ENCODE measurements at regions not wholly inside any gene's neighbourhood (a gene's known extent, or its start where the extent isn't known, plus 50 kb on each side); places are given as distances from the start of the nearest gene placed in this dataset.

DNA sequence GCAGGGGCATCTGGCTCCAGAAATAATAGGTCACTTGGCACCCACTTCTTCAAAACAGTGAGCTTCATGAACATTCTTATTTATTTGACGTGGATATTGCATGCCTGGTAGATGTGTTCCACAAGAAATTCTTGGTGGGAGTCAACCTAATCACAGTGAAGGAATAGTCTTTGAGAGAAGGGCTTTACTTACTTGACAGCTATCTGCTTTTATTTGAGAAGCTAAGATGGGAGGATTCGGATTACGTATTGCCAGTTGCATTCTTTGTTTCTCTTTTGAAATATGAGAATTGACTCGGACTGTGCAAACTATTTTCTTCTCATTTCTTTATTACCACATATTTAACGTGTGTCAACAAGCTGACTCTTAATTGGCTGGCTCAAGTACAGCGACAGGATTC, 117.2 kb downstream of the FASLG start:
- H3K9me3 ChIP-seq (ENCODE audit: low read depth, low read length) = no peaks in the 10 kb centered on the region
- TF ChIP-seq FOXP2 (optimal IDR thresholded peaks at IDR 0.05; ENCODE audit: control extremely low read depth, extremely low read length, insufficient read depth) (no peak), POLR2AphosphoS5 (IDR thresholded peaks at IDR 0.05; ENCODE audit: borderline replicate concordance, low read depth, low read length) (no peak), EZH2 (IDR thresholded peaks at IDR 0.05) (no peak)
- no peak overlapping the region for H3K27ac ChIP-seq
- DNase-seq (ENCODE audit: low read depth, low spot score) = no peak
- no peak overlapping the region for H3K9ac ChIP-seq (ENCODE audit: insufficient read length)
- H3K36me3 ChIP-seq (ENCODE audit: insufficient read depth, low read length) = no peaks in the 10 kb centered on the region
- H3K4me3 ChIP-seq = no peak overlapping the region

DNA sequence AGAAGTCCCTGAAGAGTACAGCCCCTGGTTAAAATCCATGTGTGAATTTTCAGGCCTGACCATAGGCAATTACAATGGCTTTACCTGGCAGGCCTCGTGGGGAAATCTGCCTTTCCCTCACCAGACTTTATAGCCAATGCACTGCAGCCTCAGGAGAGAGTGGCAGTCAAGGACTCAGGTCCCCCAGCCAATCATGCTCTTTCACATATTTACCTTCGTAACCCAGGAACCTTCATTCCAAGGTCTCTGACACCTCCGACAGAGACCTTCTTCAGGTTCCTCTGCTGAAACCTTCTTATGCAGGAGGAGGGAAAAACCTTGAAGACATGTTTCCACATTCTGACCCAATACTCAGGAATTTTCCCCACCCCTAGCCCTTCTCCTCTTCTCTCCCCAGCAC, 118.9 kb downstream of the FASLG start:
- Histone ChIP-seq H3K9ac (ENCODE audit: insufficient read length) (no peak overlapping the region), H3K27ac (no peak overlapping the region), H3K36me3 (ENCODE audit: insufficient read depth, low read length) (no peaks in the 10 kb centered on the region), H3K4me3 (no peak overlapping the region), H3K9me3 (ENCODE audit: low read depth, low read length) (no peaks in the 10 kb centered on the region)
- DNase-seq (ENCODE audit: low read depth, low spot score) = no peak
- TF ChIP-seq POLR2AphosphoS5 (IDR thresholded peaks at IDR 0.05; ENCODE audit: borderline replicate concordance, low read depth, low read length) = no peak
- TF ChIP-seq FOXP2 (optimal IDR thresholded peaks at IDR 0.05; ENCODE audit: control extremely low read depth, extremely low read length, insufficient read depth) = no peak
- no peak for TF ChIP-seq EZH2 (IDR thresholded peaks at IDR 0.05)

DNA sequence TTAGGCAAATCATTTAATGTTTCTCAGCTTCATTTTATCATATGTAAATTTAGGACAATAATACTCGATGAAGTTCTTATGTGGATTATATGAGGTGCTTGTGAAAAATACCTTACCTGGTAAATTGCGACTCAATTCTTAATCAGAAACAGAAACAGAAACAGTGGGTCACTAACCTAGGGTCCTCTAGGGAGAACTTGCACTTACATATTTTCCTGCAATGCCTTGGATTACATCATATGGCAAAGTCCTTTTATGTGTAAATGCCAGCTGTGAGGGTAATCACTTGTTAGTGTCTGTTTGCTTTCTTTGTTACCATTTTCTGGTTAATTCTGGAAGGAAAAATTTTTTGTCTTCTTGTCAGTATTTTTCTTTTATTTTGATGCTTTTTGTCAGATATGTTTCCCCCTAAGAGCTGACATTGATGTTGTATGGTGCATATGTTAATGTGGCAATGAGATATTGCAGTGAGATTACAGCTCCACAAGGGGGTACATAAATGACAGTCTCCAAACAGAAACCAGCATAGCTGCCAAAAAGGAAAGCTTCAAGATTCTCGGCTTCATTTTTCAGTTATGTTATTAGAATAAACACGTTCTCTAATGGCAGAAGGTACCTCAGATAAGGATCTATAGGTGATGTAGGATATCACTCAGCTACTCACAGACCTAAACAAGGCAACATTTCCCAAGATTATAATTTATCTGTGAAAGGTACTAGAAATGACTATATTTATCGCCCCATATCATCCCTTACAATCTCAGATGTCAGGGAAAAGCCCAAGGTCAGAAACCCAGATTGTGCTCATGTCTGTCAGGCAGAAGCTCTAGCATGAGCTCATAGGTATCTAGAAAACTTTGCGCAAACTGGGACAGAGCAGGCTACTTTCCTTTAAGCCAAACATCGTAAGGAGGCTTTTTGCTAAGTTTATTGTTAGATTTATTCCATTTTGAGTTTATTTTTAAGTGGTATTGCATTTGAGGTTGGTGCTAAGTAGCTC, 119.9 kb downstream of the FASLG start:
- H3K36me3 ChIP-seq (ENCODE audit: insufficient read depth, low read length) = no peaks in the 10 kb centered on the region
- H3K4me3 ChIP-seq = no peak overlapping the region
- DNase-seq (ENCODE audit: low read depth, low spot score) = no peak
- H3K9ac ChIP-seq (ENCODE audit: insufficient read length) = no peak overlapping the region
- no peaks in the 10 kb centered on the region for H3K9me3 ChIP-seq (ENCODE audit: low read depth, low read length)
- H3K27ac ChIP-seq = no peak overlapping the region
- TF ChIP-seq POLR2AphosphoS5 (IDR thresholded peaks at IDR 0.05; ENCODE audit: borderline replicate concordance, low read depth, low read length) = no peak
- no peak for TF ChIP-seq EZH2 (IDR thresholded peaks at IDR 0.05)
- TF ChIP-seq FOXP2 (optimal IDR thresholded peaks at IDR 0.05; ENCODE audit: control extremely low read depth, extremely low read length, insufficient read depth) = no peak

DNA sequence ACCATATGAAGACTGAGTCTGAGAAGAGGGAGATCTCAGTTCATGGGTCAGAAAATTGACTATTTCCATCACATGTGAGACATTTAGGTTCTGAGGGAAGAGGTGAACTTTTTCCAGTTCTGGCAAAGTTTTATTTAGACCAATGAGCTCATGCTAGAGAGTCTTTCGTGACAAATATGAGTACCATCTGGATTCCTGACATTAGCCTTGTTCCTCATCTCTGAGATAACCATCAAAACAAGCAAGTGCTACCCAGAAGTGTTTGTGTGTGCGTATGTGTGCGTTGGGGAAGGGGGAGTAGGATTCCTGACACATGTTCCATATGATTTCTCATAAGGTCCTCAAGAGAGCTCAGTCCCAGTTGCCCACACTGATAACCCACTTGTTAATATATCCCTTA, 120.6 kb downstream of the FASLG start:
- DNase-seq (ENCODE audit: low read depth, low spot score) = no peak
- Histone ChIP-seq H3K27ac (no peak overlapping the region), H3K9ac (ENCODE audit: insufficient read length) (no peak overlapping the region), H3K9me3 (ENCODE audit: low read depth, low read length) (no peaks in the 10 kb centered on the region), H3K4me3 (no peak overlapping the region), H3K36me3 (ENCODE audit: insufficient read depth, low read length) (no peaks in the 10 kb centered on the region)
- TF ChIP-seq FOXP2 (optimal IDR thresholded peaks at IDR 0.05; ENCODE audit: control extremely low read depth, extremely low read length, insufficient read depth) = no peak
- TF ChIP-seq EZH2 (IDR thresholded peaks at IDR 0.05) = no peak
- TF ChIP-seq POLR2AphosphoS5 (IDR thresholded peaks at IDR 0.05; ENCODE audit: borderline replicate concordance, low read depth, low read length) = no peak

DNA sequence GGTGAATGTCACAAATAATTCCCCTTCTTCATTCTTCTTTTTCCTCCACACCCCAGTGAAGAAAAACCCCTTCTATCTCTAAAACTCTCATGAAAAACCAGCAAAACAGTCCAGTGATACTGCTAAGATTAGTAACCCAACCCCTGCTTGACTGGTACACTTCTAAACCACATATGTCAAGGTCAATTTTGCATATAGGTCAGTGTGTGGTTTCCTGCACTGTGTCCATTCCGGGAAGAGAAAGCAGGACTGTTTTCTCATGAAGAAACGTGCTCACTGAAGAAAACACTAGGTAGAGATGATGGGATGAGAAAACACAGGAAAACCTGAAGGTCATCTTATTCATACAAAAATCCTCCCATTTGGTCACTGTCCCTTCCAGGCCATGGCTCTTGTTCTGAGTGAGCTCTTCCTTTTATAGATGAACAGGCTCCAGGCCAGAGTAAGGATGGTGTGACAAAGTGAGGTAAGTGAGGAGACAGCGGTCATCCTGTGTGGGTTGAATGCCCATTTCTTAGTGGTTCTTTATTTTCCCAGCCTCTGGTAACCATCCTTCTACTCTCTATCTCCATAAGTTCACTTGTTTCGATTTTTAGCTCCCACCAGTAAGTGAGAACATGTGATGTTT, 122.7 kb downstream of the FASLG start:
- no peak for TF ChIP-seq EZH2 (IDR thresholded peaks at IDR 0.05)
- no peak for TF ChIP-seq FOXP2 (optimal IDR thresholded peaks at IDR 0.05; ENCODE audit: control extremely low read depth, extremely low read length, insufficient read depth)
- TF ChIP-seq POLR2AphosphoS5 (IDR thresholded peaks at IDR 0.05; ENCODE audit: borderline replicate concordance, low read depth, low read length) = no peak
- DNase-seq (ENCODE audit: low read depth, low spot score) = no peak
- H3K4me3 ChIP-seq = no peak overlapping the region

DNA sequence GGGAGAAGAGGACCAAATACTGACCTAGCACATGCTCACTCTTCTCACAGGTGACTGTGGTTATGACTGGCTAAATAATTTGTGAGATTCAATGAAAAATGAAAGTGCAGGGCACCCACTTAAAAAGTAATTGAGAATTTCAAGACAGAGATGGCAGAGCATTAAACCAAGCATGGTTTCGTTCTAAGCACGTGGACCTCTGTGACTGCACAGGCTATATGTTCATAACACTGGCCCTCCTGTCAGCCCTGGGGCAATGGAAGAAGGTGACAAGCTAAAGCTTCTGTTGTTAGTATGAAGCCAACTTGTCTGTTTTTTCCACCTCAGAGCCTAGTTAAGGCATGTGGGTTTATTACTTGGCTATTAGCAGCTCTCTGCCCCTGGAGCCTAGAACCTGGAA, 130.9 kb downstream of the FASLG start:
- Histone ChIP-seq H3K9me3 (ENCODE audit: low read depth, low read length) (no peaks in the 10 kb centered on the region), H3K4me3 (no peak overlapping the region), H3K36me3 (ENCODE audit: insufficient read depth, low read length) (no peaks in the 10 kb centered on the region), H3K27ac (no peak overlapping the region), H3K9ac (ENCODE audit: insufficient read length) (no peak overlapping the region)
- no peak for DNase-seq (ENCODE audit: low read depth, low spot score)
- TF ChIP-seq FOXP2 (optimal IDR thresholded peaks at IDR 0.05; ENCODE audit: control extremely low read depth, extremely low read length, insufficient read depth) (no peak), EZH2 (IDR thresholded peaks at IDR 0.05) (no peak), POLR2AphosphoS5 (IDR thresholded peaks at IDR 0.05; ENCODE audit: borderline replicate concordance, low read depth, low read length) (no peak)

More for the DNA sequence above, 122.7 kb downstream of the FASLG start:
- Histone ChIP-seq H3K36me3 (ENCODE audit: insufficient read depth, low read length) (no peaks in the 10 kb centered on the region), H3K9ac (ENCODE audit: insufficient read length) (no peak overlapping the region), H3K27ac (no peak overlapping the region), H3K9me3 (ENCODE audit: low read depth, low read length) (no peaks in the 10 kb centered on the region)

DNA sequence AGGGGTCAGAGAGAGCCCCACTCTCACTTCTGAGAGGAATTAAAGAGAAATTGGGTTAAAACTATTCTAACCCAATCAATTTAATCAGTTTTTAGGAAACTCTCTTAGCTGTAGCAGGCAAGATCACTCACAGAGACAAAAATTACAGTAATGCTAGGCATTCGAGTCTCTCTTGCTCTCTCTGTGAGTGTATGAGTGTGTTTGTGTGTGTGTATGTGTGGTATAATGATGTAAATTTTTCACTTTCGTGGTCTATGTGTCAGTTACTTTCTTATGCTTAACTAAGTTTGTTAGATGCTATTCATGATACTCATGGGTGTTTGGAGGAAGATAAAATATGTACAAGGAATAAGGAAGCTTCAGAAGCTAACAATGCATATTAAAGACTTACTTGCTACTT, 131.3 kb downstream of the FASLG start:
- no peaks in the 10 kb centered on the region for H3K36me3 ChIP-seq (ENCODE audit: insufficient read depth, low read length)
- H3K4me3 ChIP-seq = no peak overlapping the region
- no peak for DNase-seq (ENCODE audit: low read depth, low spot score)
- H3K9ac ChIP-seq (ENCODE audit: insufficient read length) = no peak overlapping the region
- no peak overlapping the region for H3K27ac ChIP-seq
- TF ChIP-seq EZH2 (IDR thresholded peaks at IDR 0.05) = no peak
- no peak for TF ChIP-seq FOXP2 (optimal IDR thresholded peaks at IDR 0.05; ENCODE audit: control extremely low read depth, extremely low read length, insufficient read depth)
- no peak for TF ChIP-seq POLR2AphosphoS5 (IDR thresholded peaks at IDR 0.05; ENCODE audit: borderline replicate concordance, low read depth, low read length)
- no peaks in the 10 kb centered on the region for H3K9me3 ChIP-seq (ENCODE audit: low read depth, low read length)

DNA sequence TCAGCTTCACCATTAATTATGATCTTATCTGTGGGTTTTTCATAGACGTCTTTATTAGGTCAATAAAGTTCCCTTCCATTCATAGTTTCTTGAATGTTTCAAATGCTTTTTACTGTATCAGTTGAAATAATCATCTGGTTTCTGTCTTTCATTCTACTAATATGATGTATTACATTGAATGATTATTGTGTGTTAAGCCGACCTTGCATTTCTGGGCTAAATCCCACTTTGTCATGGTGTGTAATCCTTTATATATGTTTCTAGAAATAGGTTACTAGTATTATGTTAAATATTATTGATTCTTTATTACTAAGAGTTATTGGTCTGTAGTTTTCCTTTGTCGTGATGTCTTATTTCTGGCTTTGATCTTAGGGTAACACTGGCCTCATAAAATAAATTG, 134.9 kb downstream of the FASLG start:
- Histone ChIP-seq H3K9ac (ENCODE audit: insufficient read length) (no peak overlapping the region), H3K4me3 (no peak overlapping the region), H3K36me3 (ENCODE audit: insufficient read depth, low read length) (no peaks in the 10 kb centered on the region), H3K27ac (no peak overlapping the region), H3K9me3 (ENCODE audit: low read depth, low read length) (no peaks in the 10 kb centered on the region; the same call in 1 of the 2 replicates)
- TF ChIP-seq EZH2 (IDR thresholded peaks at IDR 0.05) (no peak), POLR2AphosphoS5 (IDR thresholded peaks at IDR 0.05; ENCODE audit: borderline replicate concordance, low read depth, low read length) (no peak), FOXP2 (optimal IDR thresholded peaks at IDR 0.05; ENCODE audit: control extremely low read depth, extremely low read length, insufficient read depth) (no peak)
- no peak for DNase-seq (ENCODE audit: low read depth, low spot score)

Measured in SK-N-MC (cell line).